ENCODE measurements at regions not wholly inside any gene's neighbourhood (a gene's known extent, or its start where the extent isn't known, plus 50 kb on each side); places are given as distances from the start of the nearest gene placed in this dataset.

GRCh38 chr22:48340727-48341709 lies 1486.7 kb downstream of the BRD1 start:
- no peak overlapping the region for H3K4me3 ChIP-seq (replicated peaks; ENCODE audit: low read depth, low read length)
- DNase-seq (ENCODE audit: extremely low read depth, low read depth): no peak
- no peak for TF ChIP-seq CTCF (IDR thresholded peaks at IDR 0.05; ENCODE audit: low read depth, low read length, missing control alignments)

- no peak overlapping the region for H3K4me3 ChIP-seq (replicated peaks; ENCODE audit: low read depth, low read length)
- no peak for DNase-seq (ENCODE audit: extremely low read depth, low read depth)
- no peak for TF ChIP-seq CTCF (IDR thresholded peaks at IDR 0.05; ENCODE audit: low read depth, low read length, missing control alignments)
These were observed 1487.5 kb downstream of the BRD1 start for GRCh38 chr22:48340191-48340590.

- no peak for TF ChIP-seq CTCF (IDR thresholded peaks at IDR 0.05; ENCODE audit: low read depth, low read length, missing control alignments)
- DNase-seq (ENCODE audit: extremely low read depth, low read depth): no peak
- H3K4me3 ChIP-seq (replicated peaks; ENCODE audit: low read depth, low read length): no peak overlapping the region
These were observed 1488.6 kb downstream of the BRD1 start for GRCh38 chr22:48338793-48339705.

DNA sequence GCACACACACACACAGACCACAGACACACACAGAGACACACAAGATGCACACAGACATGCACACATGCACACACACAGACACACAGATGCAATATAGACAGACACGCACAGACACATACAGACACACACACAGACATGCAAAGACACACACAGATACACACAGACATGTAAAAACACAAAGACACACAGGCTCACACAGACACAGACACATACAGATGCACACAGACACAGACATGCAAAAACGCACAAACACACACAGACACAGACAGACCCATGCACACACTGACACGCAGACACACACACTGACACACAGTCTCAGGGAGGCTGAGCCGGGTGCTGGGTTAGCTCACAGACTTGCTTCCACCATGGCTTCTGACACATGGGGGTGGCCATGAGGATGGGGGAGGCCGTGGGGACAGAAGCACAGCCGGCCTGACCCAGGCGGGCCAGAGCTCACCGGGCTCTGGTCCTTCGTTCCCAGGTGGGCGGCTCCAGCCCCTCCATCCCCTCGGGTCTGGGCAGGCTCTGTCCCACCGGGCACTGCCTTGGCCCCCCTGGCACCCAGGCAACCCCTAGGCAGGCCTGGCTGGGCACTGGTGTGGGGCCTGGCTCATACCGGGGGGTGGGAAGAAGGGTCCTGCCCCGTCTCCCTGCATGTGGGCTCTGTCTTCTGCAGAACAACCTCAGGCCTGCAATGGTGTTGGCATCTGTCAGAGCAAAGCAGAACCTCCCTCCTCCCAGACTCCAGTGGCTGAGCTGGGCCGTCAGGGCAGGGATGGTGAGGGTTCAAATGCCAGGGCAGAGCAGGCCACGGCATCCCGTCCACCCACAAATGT lies 1489.5 kb downstream of the BRD1 start:
- TF ChIP-seq CTCF (IDR thresholded peaks at IDR 0.05; ENCODE audit: low read depth, low read length, missing control alignments): no peak
- no peak overlapping the region for H3K4me3 ChIP-seq (replicated peaks; ENCODE audit: low read depth, low read length)
- no peak for DNase-seq (ENCODE audit: extremely low read depth, low read depth)

- DNase-seq (ENCODE audit: extremely low read depth, low read depth): no peak
- TF ChIP-seq CTCF (IDR thresholded peaks at IDR 0.05; ENCODE audit: low read depth, low read length, missing control alignments): no peak
- no peak overlapping the region for H3K4me3 ChIP-seq (replicated peaks; ENCODE audit: low read depth, low read length)
These were observed 1491.2 kb downstream of the BRD1 start for GRCh38 chr22:48336339-48337060.
